Fibroblast of lung (primary cell): ENCODE measurements at regions not wholly inside any gene's neighbourhood (a gene's known extent, or its start where the extent isn't known, plus 50 kb on each side); places are given as distances from the start of the nearest gene placed in this dataset.

Experiments
- CTCF ChIP-seq, 2 donors: IDR thresholded peaks in 1 of 2; conservative IDR thresholded peaks in 1 of 2; 1 replicate in 1 of 2; 2 replicates in 1 of 2; pipeline ENCODE4 v1.5.1; 2011 to 2012; ENCODE audit warnings: low read length in 2 of 2, control low read depth in 1 of 2, inconsistent platforms in 1 of 2, low read depth in 1 of 2, mild to moderate bottlenecking in 1 of 2
- EZH2 ChIP-seq: IDR thresholded peaks from 2 replicates; pipeline ENCODE4 v1.5.1; 2012; ENCODE audit warnings: low read length, control low read depth, mild to moderate bottlenecking; ENCODE audit errors: missing control alignments

GRCh38 chr15:93497291-93497690 lies 408.3 kb upstream of the RGMA start:
- TF ChIP-seq CTCF (conservative IDR thresholded peaks at IDR 0.05 in 1 of 2, IDR thresholded peaks at IDR 0.05 in 1 of 2; ENCODE audit: low read depth in 1 of 2, low read length in 2 of 2): no peak
- TF ChIP-seq EZH2: no peak
